IgD-negative memory B cell (primary cell): ENCODE measurements at regions not wholly inside any gene's neighbourhood (a gene's known extent, or its start where the extent isn't known, plus 50 kb on each side); places are given as distances from the start of the nearest gene placed in this dataset.
"Not testable (repeated sequence)": the region's sequence is repeated elsewhere in the genome, so short reads cannot be mapped to it uniquely, and the experiment has no call there.

Experiments used
- H3K27ac Mint-ChIP-seq, 3 donors: one replicate each; pipeline ENCODE4 v1.8.0; 2020 to 2022; ENCODE audit warnings: mild to moderate bottlenecking in 3 of 3, mixed read lengths in 3 of 3, moderate library complexity in 1 of 3
- H3K27me3 Mint-ChIP-seq: one replicate; pipeline ENCODE4 v1.8.0; 2021; ENCODE audit warnings: mixed read lengths
- H3K36me3 Mint-ChIP-seq: one replicate; pipeline ENCODE4 v1.8.0; 2020; ENCODE audit warnings: mild to moderate bottlenecking, mixed read lengths
- H3K4me1 Mint-ChIP-seq, 3 donors: one replicate each; pipeline ENCODE4 v1.8.0; 2020 to 2022; ENCODE audit warnings: mixed read lengths in 3 of 3, mild to moderate bottlenecking in 1 of 3
- H3K4me3 Mint-ChIP-seq, 4 donors: one replicate each; pipeline ENCODE4 v1.8.0; 2020 to 2022; ENCODE audit warnings: mild to moderate bottlenecking in 4 of 4, mixed read lengths in 4 of 4, moderate library complexity in 3 of 4
- H3K9me3 Mint-ChIP-seq, 3 donors: one replicate each; pipeline ENCODE4 v1.8.0; 2020 to 2021; ENCODE audit warnings: mixed read lengths in 3 of 3, mild to moderate bottlenecking in 1 of 3

GRCh38 chr7:91596287-91596686, 284.2 kb downstream of the MTERF1 start:
- peaks cover 8 to 14% (median 11%) of the 10 kb centered on the region in 3 donors for H3K4me1 Mint-ChIP-seq
- H3K9me3 Mint-ChIP-seq = peaks cover 0 to 8% (median 4%) of the 10 kb centered on the region in 3 donors
- H3K27me3 Mint-ChIP-seq = peaks cover 2% of the 10 kb centered on the region
- no peak overlapping the region for H3K4me3 Mint-ChIP-seq
- H3K36me3 Mint-ChIP-seq = no peaks in the 10 kb centered on the region
- no peak overlapping the region for H3K27ac Mint-ChIP-seq

- H3K4me3 Mint-ChIP-seq = no peak overlapping the region
- H3K4me1 Mint-ChIP-seq = peaks cover 8 to 14% (median 11%) of the 10 kb centered on the region in 3 donors
- H3K27ac Mint-ChIP-seq = no peak overlapping the region
- H3K9me3 Mint-ChIP-seq = peaks cover 0 to 5% (median 0%) of the 10 kb centered on the region in 3 donors
- no peaks in the 10 kb centered on the region for H3K36me3 Mint-ChIP-seq
- peaks cover 2% of the 10 kb centered on the region for H3K27me3 Mint-ChIP-seq
Measured at GRCh38 chr7:91598791-91599190, 281.7 kb downstream of the MTERF1 start.

DNA sequence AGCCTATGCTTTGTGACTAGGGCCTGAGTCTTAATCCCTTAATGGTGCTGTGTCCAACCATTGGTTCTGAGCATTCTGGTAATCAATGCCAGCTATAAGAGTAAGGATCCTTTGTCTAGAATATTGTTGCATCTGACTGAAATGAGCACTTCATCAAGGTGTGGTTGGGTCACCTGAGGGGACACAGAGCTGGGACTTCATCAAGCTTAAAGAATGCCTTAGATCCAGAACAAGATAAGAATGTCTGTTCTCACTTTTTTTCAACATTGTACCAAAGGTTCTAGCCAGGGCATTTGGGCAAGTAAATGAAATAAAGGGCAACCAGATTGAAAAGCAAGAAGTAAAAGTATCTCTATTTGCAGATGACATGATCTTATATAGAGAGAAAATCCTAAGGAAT, 280.4 kb downstream of the MTERF1 start:
- H3K27ac Mint-ChIP-seq = peak overlapping the region in 1 of 3 donors; percentile 44
- peaks cover 8 to 14% (median 11%) of the 10 kb centered on the region in 3 donors for H3K4me1 Mint-ChIP-seq
- H3K4me3 Mint-ChIP-seq = no peak overlapping the region
- H3K27me3 Mint-ChIP-seq = peaks cover 2% of the 10 kb centered on the region
- peaks cover 0 to 3% (median 0%) of the 10 kb centered on the region in 3 donors for H3K9me3 Mint-ChIP-seq
- no peaks in the 10 kb centered on the region for H3K36me3 Mint-ChIP-seq

GRCh38 chr7:91603707-91604106, 276.8 kb downstream of the MTERF1 start:
- no peak overlapping the region for H3K4me3 Mint-ChIP-seq
- no peaks in the 10 kb centered on the region for H3K4me1 Mint-ChIP-seq
- peaks cover 0 to 3% (median 2%) of the 10 kb centered on the region in 3 donors for H3K9me3 Mint-ChIP-seq
- H3K27ac Mint-ChIP-seq = no peak overlapping the region
- H3K36me3 Mint-ChIP-seq = peaks cover 1% of the 10 kb centered on the region
- H3K27me3 Mint-ChIP-seq = peaks cover 2% of the 10 kb centered on the region

DNA sequence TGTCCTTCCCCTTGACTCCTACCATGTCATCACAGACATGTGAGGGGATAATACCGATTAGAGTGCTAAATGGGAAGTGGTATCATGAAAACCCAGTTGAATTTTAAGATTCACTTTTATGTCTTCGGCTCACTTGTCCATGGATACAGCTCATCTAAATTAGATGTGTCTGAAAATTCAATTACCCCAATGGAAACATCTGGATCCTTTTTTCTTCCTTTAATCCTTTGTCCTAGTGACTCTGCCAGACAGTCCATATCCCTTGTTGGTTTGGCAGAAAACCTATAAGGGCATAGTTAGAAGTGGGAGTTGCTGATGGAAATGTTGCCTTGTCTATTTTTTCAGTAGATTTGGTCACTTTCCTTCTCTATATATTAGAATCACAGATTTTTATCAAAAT, 271.9 kb downstream of the MTERF1 start:
- H3K4me3 Mint-ChIP-seq = no peak overlapping the region
- no peaks in the 10 kb centered on the region for H3K4me1 Mint-ChIP-seq
- H3K27me3 Mint-ChIP-seq = no peaks in the 10 kb centered on the region
- peaks cover 2 to 5% (median 4%) of the 10 kb centered on the region in 3 donors for H3K9me3 Mint-ChIP-seq
- peaks cover 8% of the 10 kb centered on the region for H3K36me3 Mint-ChIP-seq
- H3K27ac Mint-ChIP-seq = no peak overlapping the region

GRCh38 chr7:91609525-91609924, 271.0 kb downstream of the MTERF1 start:
- no peaks in the 10 kb centered on the region for H3K4me1 Mint-ChIP-seq
- H3K9me3 Mint-ChIP-seq = peaks cover 2 to 5% (median 4%) of the 10 kb centered on the region in 3 donors
- no peak overlapping the region for H3K4me3 Mint-ChIP-seq
- H3K27me3 Mint-ChIP-seq = no peaks in the 10 kb centered on the region
- H3K27ac Mint-ChIP-seq = no peak overlapping the region
- H3K36me3 Mint-ChIP-seq = peaks cover 8% of the 10 kb centered on the region

- peaks cover 0 to 5% (median 4%) of the 10 kb centered on the region in 3 donors for H3K9me3 Mint-ChIP-seq
- no peak overlapping the region for H3K27ac Mint-ChIP-seq
- H3K27me3 Mint-ChIP-seq = peaks cover 1% of the 10 kb centered on the region
- peaks cover 7% of the 10 kb centered on the region for H3K36me3 Mint-ChIP-seq
- H3K4me3 Mint-ChIP-seq = no peak overlapping the region
- no peaks in the 10 kb centered on the region for H3K4me1 Mint-ChIP-seq
Measured at GRCh38 chr7:91614431-91614830, 266.1 kb downstream of the MTERF1 start.

GRCh38 chr7:91618776-91619765, 261.4 kb downstream of the MTERF1 start:
- Mint-ChIP-seq H3K4me3 (no peak overlapping the region), H3K27me3 (peaks cover 2% of the 10 kb centered on the region), H3K4me1 (no peaks in the 10 kb centered on the region), H3K27ac (no peak overlapping the region), H3K9me3 (no peaks in the 10 kb centered on the region), H3K36me3 (no peaks in the 10 kb centered on the region)

GRCh38 chr7:91620827-91621226, 259.7 kb downstream of the MTERF1 start:
- no peaks in the 10 kb centered on the region for H3K4me1 Mint-ChIP-seq
- H3K27ac Mint-ChIP-seq = no peak overlapping the region
- H3K36me3 Mint-ChIP-seq = no peaks in the 10 kb centered on the region
- H3K9me3 Mint-ChIP-seq = peaks cover 0 to 3% (median 0%) of the 10 kb centered on the region in 3 donors
- H3K27me3 Mint-ChIP-seq = peaks cover 4% of the 10 kb centered on the region
- no peak overlapping the region for H3K4me3 Mint-ChIP-seq

- H3K27me3 Mint-ChIP-seq, H3K27ac Mint-ChIP-seq, H3K36me3 Mint-ChIP-seq, H3K4me1 Mint-ChIP-seq, H3K4me3 Mint-ChIP-seq, H3K9me3 Mint-ChIP-seq: not testable (repeated sequence)
Measured at GRCh38 chr7:91627324-91627723, 253.2 kb downstream of the MTERF1 start.

- H3K9me3 Mint-ChIP-seq = peaks cover 0 to 3% (median 0%) of the 10 kb centered on the region in 3 donors
- no peaks in the 10 kb centered on the region for H3K36me3 Mint-ChIP-seq
- H3K4me1 Mint-ChIP-seq = no peaks in the 10 kb centered on the region
- H3K27me3 Mint-ChIP-seq = peaks cover 4% of the 10 kb centered on the region
- no peak overlapping the region for H3K27ac Mint-ChIP-seq
- no peak overlapping the region for H3K4me3 Mint-ChIP-seq
Measured at GRCh38 chr7:91628742-91629141, 251.8 kb downstream of the MTERF1 start.

GRCh38 chr7:91630581-91631380, 249.7 kb downstream of the MTERF1 start:
- Mint-ChIP-seq H3K9me3 (no peaks in the 10 kb centered on the region), H3K4me1 (no peaks in the 10 kb centered on the region), H3K27me3 (peaks cover 1% of the 10 kb centered on the region), H3K4me3 (no peak overlapping the region), H3K36me3 (no peaks in the 10 kb centered on the region), H3K27ac (no peak overlapping the region)

- no peaks in the 10 kb centered on the region for H3K36me3 Mint-ChIP-seq
- H3K4me3 Mint-ChIP-seq = no peak overlapping the region
- H3K27ac Mint-ChIP-seq = no peak overlapping the region
- no peaks in the 10 kb centered on the region for H3K27me3 Mint-ChIP-seq
- H3K4me1 Mint-ChIP-seq = peaks cover 0 to 4% (median 3%) of the 10 kb centered on the region in 3 donors
- H3K9me3 Mint-ChIP-seq = no peaks in the 10 kb centered on the region
Measured at GRCh38 chr7:91632234-91632940, 248.1 kb downstream of the MTERF1 start.

- Mint-ChIP-seq H3K36me3 (no peaks in the 10 kb centered on the region), H3K9me3 (no peaks in the 10 kb centered on the region), H3K4me3 (no peak overlapping the region), H3K4me1 (peaks cover 0 to 4% (median 3%) of the 10 kb centered on the region in 3 donors), H3K27ac (no peak overlapping the region), H3K27me3 (no peaks in the 10 kb centered on the region)
Measured at GRCh38 chr7:91633013-91633441, 247.5 kb downstream of the MTERF1 start.
